ENCODE measurements at regions not wholly inside any gene's neighbourhood (a gene's known extent, or its start where the extent isn't known, plus 50 kb on each side); places are given as distances from the start of the nearest gene placed in this dataset.

DNA sequence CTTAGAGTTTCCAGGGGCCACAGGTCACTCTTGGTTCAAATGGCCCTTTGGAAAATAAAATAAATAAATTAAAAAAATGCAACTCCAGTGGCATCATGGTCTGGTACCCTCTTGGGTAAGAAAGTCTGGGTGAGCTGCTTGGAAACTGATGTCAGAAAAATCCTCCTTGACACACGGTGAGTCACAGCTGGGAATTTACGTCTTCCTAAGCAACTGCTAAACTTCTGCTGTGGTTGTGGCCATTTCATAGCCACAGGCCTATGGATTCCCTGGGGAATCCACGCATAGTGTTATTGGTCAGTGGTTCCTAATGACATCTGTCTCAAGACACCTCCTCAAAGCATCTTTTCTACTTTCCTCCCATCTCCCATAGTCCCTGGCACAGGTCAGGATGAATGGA, 220.8 kb downstream of the COG6 start:
- Histone ChIP-seq H3K27ac (ENCODE audit: low read depth, low read length) (no peak overlapping the region), H3K9me3 (ENCODE audit: control insufficient read depth in 2 of 3, low read length in 3 of 3) (no peaks in the 10 kb centered on the region), H3K4me1 (ENCODE audit: control insufficient read depth in 2 of 2, insufficient read depth in 2 of 2, low read length in 2 of 2) (no peaks in the 10 kb centered on the region), H3K4me3 (ENCODE audit: low read length) (no peak overlapping the region), H3K36me3 (ENCODE audit: control insufficient read depth in 2 of 3, insufficient read depth in 3 of 3, low read length in 3 of 3) (no peaks in the 10 kb centered on the region), H3K27me3 (ENCODE audit: control insufficient read depth in 2 of 2, insufficient read depth in 2 of 2, low read length in 2 of 2) (no peaks in the 10 kb centered on the region)
- POLR2A ChIA-PET: no interaction called here
- Mint-ChIP-seq H3K4me1 (peaks cover 0 to 10% (median 9%) of the 10 kb centered on the region in 7 donors), H3K27ac (no peak overlapping the region), H3K27me3 (peaks cover 0 to 3% (median 2%) of the 10 kb centered on the region in 5 donors), H3K36me3 (peaks cover 0 to 6% (median 0%) of the 10 kb centered on the region in 5 donors), H3K4me3 (no peak overlapping the region), H3K9me3 (peaks cover 0 to 3% (median 2%) of the 10 kb centered on the region in 11 donors)
- CTCF ChIA-PET: no interaction called here
- no peak for ATAC-seq
- DNase-seq: no peak
- intact Hi-C loops (cut with micrococcal nuclease): no loop called here

DNA sequence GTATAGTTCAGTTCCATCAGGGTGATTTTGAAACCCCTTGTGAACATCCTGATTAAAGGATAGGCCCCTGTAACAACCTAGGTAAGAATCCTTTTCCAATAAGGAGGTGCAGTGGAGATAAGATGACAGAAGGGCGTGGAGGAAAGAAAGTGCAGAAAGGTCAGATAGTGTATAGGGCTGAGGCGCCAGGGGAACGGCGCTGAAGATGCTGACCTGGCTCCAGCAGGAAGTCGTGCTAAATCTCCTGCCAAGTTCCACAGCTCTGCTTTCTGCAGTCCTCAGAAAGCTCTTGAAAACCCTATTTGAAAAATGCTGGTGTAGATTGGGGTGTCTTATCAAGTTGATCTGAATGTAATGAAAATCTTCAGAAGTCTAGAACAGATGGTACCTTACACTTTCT, 221.7 kb downstream of the COG6 start:
- no peak for DNase-seq
- CTCF ChIA-PET: no interaction called here
- no peak for ATAC-seq
- H3K9me3 Mint-ChIP-seq: peaks cover 0 to 11% (median 6%) of the 10 kb centered on the region in 11 donors
- H3K4me1 Mint-ChIP-seq: peaks cover 0 to 10% (median 9%) of the 10 kb centered on the region in 7 donors
- no peaks in the 10 kb centered on the region for H3K4me1 ChIP-seq (ENCODE audit: control insufficient read depth in 2 of 2, insufficient read depth in 2 of 2, low read length in 2 of 2)
- intact Hi-C loops (cut with micrococcal nuclease): no loop called here
- peak overlapping the region in 4 of 9 donors; percentile 1 to 65 (median 18) for H3K27ac Mint-ChIP-seq
- no peaks in the 10 kb centered on the region for H3K9me3 ChIP-seq (ENCODE audit: control insufficient read depth in 2 of 3, low read length in 3 of 3)
- H3K4me3 Mint-ChIP-seq: peak overlapping the region in 5 of 10 donors; percentile 3 to 58 (median 28)
- no peaks in the 10 kb centered on the region for H3K36me3 ChIP-seq (ENCODE audit: control insufficient read depth in 2 of 3, insufficient read depth in 3 of 3, low read length in 3 of 3)
- H3K27ac ChIP-seq (ENCODE audit: low read depth, low read length): no peak overlapping the region
- H3K36me3 Mint-ChIP-seq: peaks cover 0 to 12% (median 2%) of the 10 kb centered on the region in 5 donors
- no peaks in the 10 kb centered on the region for H3K27me3 ChIP-seq (ENCODE audit: control insufficient read depth in 2 of 2, insufficient read depth in 2 of 2, low read length in 2 of 2)
- H3K27me3 Mint-ChIP-seq: peaks cover 0 to 6% (median 3%) of the 10 kb centered on the region in 5 donors
- POLR2A ChIA-PET: no interaction called here
- no peak overlapping the region for H3K4me3 ChIP-seq (ENCODE audit: low read length)

DNA sequence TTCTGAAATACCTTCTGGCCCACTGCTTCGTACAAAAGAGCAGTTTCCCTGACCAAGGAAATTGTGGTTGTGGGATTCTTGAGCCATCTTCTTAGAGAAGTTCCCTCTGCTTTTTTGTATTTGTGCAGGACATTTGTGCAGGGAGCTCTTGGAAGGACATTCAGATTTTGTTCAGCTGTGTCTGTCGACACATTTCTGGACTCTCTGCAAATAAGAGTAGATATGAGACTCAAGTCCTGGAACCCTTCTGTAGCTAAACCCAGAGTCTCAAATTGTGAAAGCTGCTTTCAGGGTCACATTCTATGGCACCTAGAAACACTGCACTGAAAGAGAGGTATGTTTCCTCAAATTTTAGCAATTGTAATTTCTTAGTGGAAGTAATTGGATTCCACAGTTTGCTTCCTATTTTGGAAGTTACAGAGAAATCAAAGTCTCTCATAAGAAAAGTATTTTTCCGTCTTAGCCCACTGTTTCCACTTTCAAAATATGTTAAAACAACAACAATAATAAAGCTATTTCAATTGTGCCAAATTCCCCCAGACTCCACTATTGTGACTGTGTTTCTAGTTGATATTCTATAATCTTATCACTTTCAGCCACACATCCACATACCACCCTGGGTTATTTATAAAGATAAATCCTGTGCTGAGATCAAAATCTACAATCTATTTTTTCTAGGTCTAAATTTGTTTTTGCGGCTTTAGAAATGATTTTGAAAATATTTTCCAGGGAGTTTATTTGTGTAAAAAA, 224.0 kb downstream of the COG6 start:
- H3K9me3 Mint-ChIP-seq: peaks cover 3 to 30% (median 23%) of the 10 kb centered on the region in 11 donors
- ChIA-PET POLR2A (no interaction called here), CTCF (no interaction called here)

DNA sequence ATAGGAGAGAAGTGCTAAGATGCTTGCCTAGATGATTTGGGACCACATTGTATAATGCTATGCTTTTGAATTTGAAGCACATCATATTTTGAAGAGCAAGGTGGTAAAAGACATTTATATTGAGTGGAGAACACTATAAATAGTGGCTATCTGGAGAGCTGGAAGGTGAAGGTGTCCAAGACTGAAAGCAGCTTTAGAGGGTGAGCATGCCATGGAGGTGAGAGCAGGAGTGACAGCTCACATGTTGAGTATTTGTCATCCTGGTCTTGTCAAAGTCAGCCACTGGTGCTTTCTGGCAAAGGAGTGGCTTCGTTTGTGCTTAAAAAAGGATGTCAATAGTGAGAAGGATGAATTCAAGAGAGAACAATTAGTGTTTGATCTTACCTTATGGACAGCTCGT, 225.9 kb downstream of the COG6 start:
- H3K9me3 Mint-ChIP-seq: peaks cover 3 to 44% (median 32%) of the 10 kb centered on the region in 11 donors
- no peak for ATAC-seq
- H3K4me1 ChIP-seq (ENCODE audit: control insufficient read depth in 2 of 2, insufficient read depth in 2 of 2, low read length in 2 of 2): no peaks in the 10 kb centered on the region
- no peak overlapping the region for H3K4me3 Mint-ChIP-seq
- DNase-seq: no peak
- no peak overlapping the region for H3K27ac Mint-ChIP-seq
- POLR2A ChIA-PET: interaction anchor here (0.5 kb wide), 1 partner anchor 75 kb away, joined by 3 read pairs; no protein-coding TSS in a partner anchor
- CTCF ChIA-PET: interaction anchor here (0.5 to 0.7 kb wide), 2 partner anchors 123 to 1610 kb away, joined by 3 to 4 read pairs; no protein-coding TSS in a partner anchor
- no peak overlapping the region for H3K27ac ChIP-seq (ENCODE audit: low read depth, low read length)
- intact Hi-C loops (cut with micrococcal nuclease): no loop called here
- H3K4me1 Mint-ChIP-seq: peaks cover 0 to 10% (median 9%) of the 10 kb centered on the region in 7 donors
- peaks cover 0 to 6% (median 3%) of the 10 kb centered on the region in 5 donors for H3K27me3 Mint-ChIP-seq
- H3K36me3 ChIP-seq (ENCODE audit: control insufficient read depth in 2 of 3, insufficient read depth in 3 of 3, low read length in 3 of 3): no peaks in the 10 kb centered on the region
- H3K9me3 ChIP-seq (ENCODE audit: control insufficient read depth in 2 of 3, low read length in 3 of 3): peaks cover 0 to 16% (median 5%) of the 10 kb centered on the region in 3 experiments
- no peak overlapping the region for H3K4me3 ChIP-seq (ENCODE audit: low read length)
- peaks cover 4 to 22% (median 9%) of the 10 kb centered on the region in 5 donors for H3K36me3 Mint-ChIP-seq
- H3K27me3 ChIP-seq (ENCODE audit: control insufficient read depth in 2 of 2, insufficient read depth in 2 of 2, low read length in 2 of 2): no peaks in the 10 kb centered on the region

More for the DNA sequence above, 224.0 kb downstream of the COG6 start:
- H3K4me3 Mint-ChIP-seq: no peak overlapping the region
- H3K27me3 ChIP-seq (ENCODE audit: control insufficient read depth in 2 of 2, insufficient read depth in 2 of 2, low read length in 2 of 2): no peaks in the 10 kb centered on the region
- peaks cover 0 to 15% (median 5%) of the 10 kb centered on the region in 3 experiments for H3K9me3 ChIP-seq (ENCODE audit: control insufficient read depth in 2 of 3, low read length in 3 of 3)
- H3K4me1 ChIP-seq (ENCODE audit: control insufficient read depth in 2 of 2, insufficient read depth in 2 of 2, low read length in 2 of 2): no peaks in the 10 kb centered on the region
- H3K27ac ChIP-seq (ENCODE audit: low read depth, low read length): no peak overlapping the region
- no peaks in the 10 kb centered on the region for H3K36me3 ChIP-seq (ENCODE audit: control insufficient read depth in 2 of 3, insufficient read depth in 3 of 3, low read length in 3 of 3)
- peaks cover 0 to 6% (median 3%) of the 10 kb centered on the region in 5 donors for H3K27me3 Mint-ChIP-seq
- intact Hi-C loops (cut with micrococcal nuclease): no loop called here
- peaks cover 4 to 22% (median 9%) of the 10 kb centered on the region in 5 donors for H3K36me3 Mint-ChIP-seq
- ATAC-seq: no peak
- H3K4me1 Mint-ChIP-seq: peaks cover 0 to 10% (median 9%) of the 10 kb centered on the region in 7 donors
- no peak overlapping the region for H3K27ac Mint-ChIP-seq
- no peak overlapping the region for H3K4me3 ChIP-seq (ENCODE audit: low read length)
- no peak for DNase-seq

DNA sequence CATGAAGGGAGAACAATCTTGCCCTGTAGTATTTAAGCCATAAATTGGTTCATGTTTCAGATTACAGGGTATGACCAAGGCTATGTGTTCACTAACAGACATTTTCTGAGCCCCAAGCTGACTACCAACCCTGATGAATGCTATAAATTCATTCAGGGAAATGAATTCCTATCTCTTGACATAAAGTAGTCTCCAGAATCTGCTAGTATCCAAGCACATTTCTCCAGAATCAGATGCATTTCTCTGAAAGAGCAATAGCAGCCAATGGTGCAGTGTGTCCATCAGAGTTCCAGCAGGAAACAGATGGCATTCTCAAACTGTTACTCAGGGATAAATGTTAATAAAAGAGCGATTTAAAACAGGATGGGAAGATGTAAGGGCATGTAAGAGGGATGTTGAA, 226.4 kb downstream of the COG6 start:
- DNase-seq (no peak), ATAC-seq (no peak)
- peaks cover 0 to 16% (median 5%) of the 10 kb centered on the region in 3 experiments for H3K9me3 ChIP-seq (ENCODE audit: control insufficient read depth in 2 of 3, low read length in 3 of 3)
- Mint-ChIP-seq H3K4me1 (peaks cover 0 to 8% (median 8%) of the 10 kb centered on the region in 7 donors), H3K4me3 (no peak overlapping the region), H3K27me3 (peaks cover 0 to 6% (median 3%) of the 10 kb centered on the region in 5 donors), H3K9me3 (peaks cover 3 to 44% (median 32%) of the 10 kb centered on the region in 11 donors), H3K27ac (no peak overlapping the region), H3K36me3 (peaks cover 4 to 22% (median 9%) of the 10 kb centered on the region in 5 donors)
- no peaks in the 10 kb centered on the region for H3K27me3 ChIP-seq (ENCODE audit: control insufficient read depth in 2 of 2, insufficient read depth in 2 of 2, low read length in 2 of 2)
- POLR2A ChIA-PET: no interaction called here
- CTCF ChIA-PET: interaction anchor here (0.5 kb wide), 1 partner anchor 1610 kb away, joined by 3 read pairs; no protein-coding TSS in a partner anchor
- no peaks in the 10 kb centered on the region for H3K36me3 ChIP-seq (ENCODE audit: control insufficient read depth in 2 of 3, insufficient read depth in 3 of 3, low read length in 3 of 3)
- intact Hi-C loops (cut with micrococcal nuclease): no loop called here
- H3K4me1 ChIP-seq (ENCODE audit: control insufficient read depth in 2 of 2, insufficient read depth in 2 of 2, low read length in 2 of 2): no peaks in the 10 kb centered on the region
- H3K27ac ChIP-seq (ENCODE audit: low read depth, low read length): no peak overlapping the region
- no peak overlapping the region for H3K4me3 ChIP-seq (ENCODE audit: low read length)

DNA sequence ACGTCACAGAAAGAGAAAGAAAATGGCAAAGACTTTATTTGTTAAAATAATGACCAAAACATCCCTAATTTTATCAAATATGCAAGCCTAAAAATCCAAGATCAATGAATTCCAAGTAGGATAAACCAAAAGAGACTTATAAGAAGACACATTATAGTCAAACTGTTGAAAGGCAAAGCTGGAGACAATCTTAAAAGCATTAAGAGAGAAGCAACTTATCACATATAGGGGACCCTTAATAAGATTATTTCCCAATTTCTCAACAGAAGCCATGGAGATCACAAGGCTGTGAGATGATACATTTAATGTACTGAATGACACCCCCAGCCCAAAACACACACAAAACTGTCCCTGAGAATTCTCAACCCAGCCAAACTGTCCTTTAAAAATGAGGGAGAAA, 228.7 kb downstream of the COG6 start:
- Mint-ChIP-seq H3K9me3 (peaks cover 3 to 44% (median 32%) of the 10 kb centered on the region in 11 donors), H3K36me3 (peaks cover 4 to 22% (median 10%) of the 10 kb centered on the region in 5 donors), H3K27me3 (peaks cover 0 to 6% (median under 1%) of the 10 kb centered on the region in 5 donors), H3K27ac (no peak overlapping the region), H3K4me3 (no peak overlapping the region), H3K4me1 (peaks cover 0 to 5% (median 0%) of the 10 kb centered on the region in 7 donors)
- no peak overlapping the region for H3K4me3 ChIP-seq (ENCODE audit: low read length)
- no peaks in the 10 kb centered on the region for H3K36me3 ChIP-seq (ENCODE audit: control insufficient read depth in 2 of 3, insufficient read depth in 3 of 3, low read length in 3 of 3)
- no peaks in the 10 kb centered on the region for H3K4me1 ChIP-seq (ENCODE audit: control insufficient read depth in 2 of 2, insufficient read depth in 2 of 2, low read length in 2 of 2)
- ChIA-PET CTCF (interaction anchor here (0.6 kb wide), 1 partner anchor 201 kb away, joined by 4 read pairs; no protein-coding TSS in a partner anchor), POLR2A (interaction anchor here (1.5 kb wide), 1 partner anchor 9 kb away, joined by 5 read pairs; no protein-coding TSS in a partner anchor)
- no peak for DNase-seq
- H3K27me3 ChIP-seq (ENCODE audit: control insufficient read depth in 2 of 2, insufficient read depth in 2 of 2, low read length in 2 of 2): no peaks in the 10 kb centered on the region
- H3K9me3 ChIP-seq (ENCODE audit: control insufficient read depth in 2 of 3, low read length in 3 of 3): peaks cover 0 to 16% (median 5%) of the 10 kb centered on the region in 3 experiments
- intact Hi-C loops (cut with micrococcal nuclease): no loop called here
- no peak for ATAC-seq
- H3K27ac ChIP-seq (ENCODE audit: low read depth, low read length): no peak overlapping the region

All from naive thymus-derived CD4-positive, alpha-beta T cell (primary cell).